HepG2 (cell line): ENCODE measurements at regions not wholly inside any gene's neighbourhood (a gene's known extent, or its start where the extent isn't known, plus 50 kb on each side); places are given as distances from the start of the nearest gene placed in this dataset.

ENCODE experiments used
- CEBPB ChIP-seq: IDR thresholded peaks from 2 replicates; pipeline ENCODE4 v1.6.1; 2011; ENCODE audit warnings: low read depth, low read length, improper control_type of control experiment, borderline replicate concordance
- GABPB1 ChIP-seq: IDR thresholded peaks from 2 replicates; pipeline ENCODE4 v1.6.1; 2016; ENCODE audit warnings: mild to moderate bottlenecking, missing genetic modification reagents, moderate library complexity, missing compliant biosample characterization
- NBN ChIP-seq: fragments of 450-650 bp; conservative IDR thresholded peaks from 2 replicates; pipeline ENCODE4 v1.6.1; 2017
- SKI ChIP-seq: fragments of 450-650 bp; IDR thresholded peaks from one replicate; pipeline ENCODE4 v1.6.1; 2018; ENCODE audit warnings: mild to moderate bottlenecking; ENCODE audit not compliant: partially characterized antibody
- SRF ChIP-seq: IDR thresholded peaks from 2 replicates; pipeline ENCODE4 v1.6.1; 2011; ENCODE audit warnings: mild to moderate bottlenecking, low read depth, low read length, moderate library complexity
- ZNF660 ChIP-seq: sonication (generic); formaldehyde crosslinking; IDR thresholded peaks from 2 replicates; pipeline ENCODE4 v1.5.1; 2020; ENCODE audit warnings: mild to moderate bottlenecking, low read depth, missing genetic modification reagents, borderline replicate concordance
- ZNF740 ChIP-seq: sonication (generic); formaldehyde crosslinking; IDR thresholded peaks from 2 replicates; pipeline ENCODE4 v1.4.0; 2020; ENCODE audit warnings: missing genetic modification reagents
- ZSCAN5A ChIP-seq: sonication (generic); formaldehyde crosslinking; IDR thresholded peaks from 2 replicates; pipeline ENCODE4 v1.8.0; 2022; ENCODE audit warnings: mild to moderate bottlenecking, missing genetic modification reagents, borderline replicate concordance

- TF ChIP-seq SRF (no peak), GABPB1 (no peak), ZNF660 (no peak), SKI (no peak), ZSCAN5A (CRISPR knock-in tag) (no peak), CEBPB (no peak), NBN (no peak), ZNF740 (CRISPR knock-in tag) (no peak)
Observed at GRCh38 chr3:74129056-74129455, 485.4 kb downstream of the CNTN3 start.
